HG02610 (cell line): ENCODE measurements at regions not wholly inside any gene's neighbourhood (a gene's known extent, or its start where the extent isn't known, plus 50 kb on each side); places are given as distances from the start of the nearest gene placed in this dataset.

Experiments used
- ATAC-seq: cut with Tn5 transposase; IDR thresholded peaks from one replicate; pipeline ENCODE4 v1.9.1; 2021; ENCODE audit warnings: mild to moderate bottlenecking, moderate library complexity; ENCODE audit not compliant: unreplicated experiment

GRCh38 chr18:43875511-43875910 lies 598.2 kb upstream of the SYT4 start:
- ATAC-seq, result no peak

GRCh38 chr18:43876286-43876685 lies 599.0 kb upstream of the SYT4 start:
- no peak for ATAC-seq

- ATAC-seq, result no peak
Observed at GRCh38 chr18:43876748-43877147, 599.5 kb upstream of the SYT4 start.

GRCh38 chr18:43877616-43878321 lies 600.5 kb upstream of the SYT4 start:
- ATAC-seq, result no peak

- no peak for ATAC-seq
Observed at GRCh38 chr18:43879415-43879814, 602.1 kb upstream of the SYT4 start.

- no peak for ATAC-seq
Observed at GRCh38 chr18:43882358-43883055, 605.2 kb upstream of the SYT4 start.

GRCh38 chr18:43883886-43884285 lies 606.6 kb upstream of the SYT4 start:
- no peak for ATAC-seq

GRCh38 chr18:43886341-43886740 lies 609.1 kb upstream of the SYT4 start:
- ATAC-seq, result no peak

GRCh38 chr18:43887491-43887890 lies 610.2 kb upstream of the SYT4 start:
- ATAC-seq, result no peak

- ATAC-seq, result no peak
Observed at GRCh38 chr18:43888598-43888997, 611.3 kb upstream of the SYT4 start.

GRCh38 chr18:43893001-43893637 lies 615.8 kb upstream of the SYT4 start:
- ATAC-seq, result no peak

GRCh38 chr18:43904209-43904837 lies 627.0 kb upstream of the SYT4 start:
- ATAC-seq, result no peak

- ATAC-seq, result no peak
Observed at GRCh38 chr18:43914018-43914417, 636.7 kb upstream of the SYT4 start.

GRCh38 chr18:43916984-43917383 lies 639.7 kb upstream of the SYT4 start:
- ATAC-seq, result no peak

- ATAC-seq, result no peak
Observed at GRCh38 chr18:43917520-43917919, 640.2 kb upstream of the SYT4 start.

GRCh38 chr18:43919551-43919950 lies 642.3 kb upstream of the SYT4 start:
- no peak for ATAC-seq

- ATAC-seq, result no peak
Observed at GRCh38 chr18:43931439-43931838, 654.1 kb upstream of the SYT4 start.

GRCh38 chr18:43932140-43932539 lies 654.9 kb upstream of the SYT4 start:
- no peak for ATAC-seq

- no peak for ATAC-seq
Observed at GRCh38 chr18:43933177-43933576, 655.9 kb upstream of the SYT4 start.

GRCh38 chr18:43934322-43934721 lies 657.0 kb upstream of the SYT4 start:
- ATAC-seq, result no peak

- ATAC-seq, result no peak
Observed at GRCh38 chr18:43934781-43935471, 657.6 kb upstream of the SYT4 start.
